ENCODE measurements at regions not wholly inside any gene's neighbourhood (a gene's known extent, or its start where the extent isn't known, plus 50 kb on each side); places are given as distances from the start of the nearest gene placed in this dataset.

DNA sequence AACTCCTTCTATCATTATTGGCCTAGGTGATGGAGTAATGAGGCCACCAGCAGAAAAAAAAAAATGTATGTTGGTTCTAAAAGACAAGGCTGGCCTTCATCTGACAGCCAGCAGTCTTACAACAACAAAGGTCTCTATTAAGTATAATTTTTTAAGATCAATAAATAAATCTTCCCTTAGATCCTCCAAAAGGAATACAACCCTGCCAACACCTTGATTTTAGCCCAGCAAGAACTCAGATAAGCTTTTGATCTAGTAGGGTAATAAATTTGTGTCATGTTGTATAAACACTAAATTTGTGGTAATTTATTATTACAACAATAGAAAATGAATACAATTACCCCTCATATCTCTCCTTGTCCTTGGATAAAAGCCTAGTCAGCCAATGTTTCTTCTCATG lies 633.2 kb upstream of the FAM174A start:
- no peak for TF ChIP-seq POLR2A (IDR thresholded peaks at IDR 0.05; ENCODE audit: low read depth, low read length)
- TF ChIP-seq TAF1 (IDR thresholded peaks at IDR 0.05; ENCODE audit: borderline replicate concordance, low read depth, low read length): no peak
- TF ChIP-seq POLR2AphosphoS5 (IDR thresholded peaks at IDR 0.05; ENCODE audit: low read depth, low read length): no peak
